ENCODE measurements at regions not wholly inside any gene's neighbourhood (a gene's known extent, or its start where the extent isn't known, plus 50 kb on each side); places are given as distances from the start of the nearest gene placed in this dataset.
A peak's percentile ranks its signal among the peaks of the same experiment; 100 is the strongest.

DNA sequence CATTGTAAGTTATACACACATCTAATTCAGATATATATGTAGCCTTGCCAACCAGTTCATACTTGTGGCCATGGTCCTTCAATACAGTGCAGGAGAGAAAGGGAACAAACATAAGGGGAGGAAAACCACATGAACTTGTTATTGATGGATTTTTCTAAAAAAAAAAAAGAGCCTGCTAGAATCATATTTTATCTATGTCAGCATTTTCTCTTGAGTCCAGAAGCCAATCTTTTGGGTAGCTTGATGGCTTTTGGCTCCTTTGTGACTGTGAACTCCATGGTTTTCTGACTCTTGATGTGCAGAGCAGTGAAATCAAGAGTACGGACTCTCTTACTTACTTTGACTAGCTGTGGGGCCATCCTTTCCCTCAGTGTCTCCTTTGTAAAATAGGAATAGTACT, 197.4 kb upstream of the DPH6 start:
- H3K27ac ChIP-seq (ENCODE audit: low read length) = no peak overlapping the region
- H3K4me3 ChIP-seq (ENCODE audit: low read length) = no peak overlapping the region
- DNase-seq = no peak
- 80% methylated on average over 1 of the region's 1 CpG for WGBS (ENCODE audit: insufficient coverage)
- H3K9me3 ChIP-seq (replicated peaks; ENCODE audit: control insufficient read depth, low read depth, low read length) = no peaks in the 10 kb centered on the region
- H3K36me3 ChIP-seq (ENCODE audit: control insufficient read depth, insufficient read depth, low read length) = no peaks in the 10 kb centered on the region
- no peaks in the 10 kb centered on the region for H3K4me1 ChIP-seq (ENCODE audit: control insufficient read depth, insufficient read depth, low read length)
- H3K27me3 ChIP-seq (ENCODE audit: control insufficient read depth, insufficient read depth, low read length) = no peaks in the 10 kb centered on the region

DNA sequence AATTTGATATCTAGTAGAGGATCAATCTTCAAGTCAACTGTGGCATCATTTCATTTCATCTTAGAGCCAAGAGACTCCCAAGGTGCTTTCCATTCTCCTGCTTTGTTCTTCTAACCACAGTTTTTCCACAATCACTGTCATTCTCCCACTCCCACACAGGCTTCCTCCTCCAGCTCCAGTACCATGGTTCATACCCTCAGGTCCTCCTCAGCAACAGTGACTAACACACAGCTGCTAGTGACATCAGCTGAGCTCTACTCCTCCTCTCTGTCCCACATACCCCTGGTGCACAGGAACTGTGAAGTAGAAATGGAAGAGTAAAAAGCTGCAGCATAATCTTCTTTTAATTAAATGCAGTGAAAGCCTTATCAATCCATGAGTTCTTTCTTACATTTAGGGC, 200.2 kb upstream of the DPH6 start:
- H3K27me3 ChIP-seq (ENCODE audit: control insufficient read depth, insufficient read depth, low read length) = no peaks in the 10 kb centered on the region
- no peak overlapping the region for H3K27ac ChIP-seq (ENCODE audit: low read length)
- no peaks in the 10 kb centered on the region for H3K4me1 ChIP-seq (ENCODE audit: control insufficient read depth, insufficient read depth, low read length)
- no peaks in the 10 kb centered on the region for H3K36me3 ChIP-seq (ENCODE audit: control insufficient read depth, insufficient read depth, low read length)
- no peak overlapping the region for H3K4me3 ChIP-seq (ENCODE audit: low read length)
- DNase-seq = no peak
- no peaks in the 10 kb centered on the region for H3K9me3 ChIP-seq (replicated peaks; ENCODE audit: control insufficient read depth, low read depth, low read length)

DNA sequence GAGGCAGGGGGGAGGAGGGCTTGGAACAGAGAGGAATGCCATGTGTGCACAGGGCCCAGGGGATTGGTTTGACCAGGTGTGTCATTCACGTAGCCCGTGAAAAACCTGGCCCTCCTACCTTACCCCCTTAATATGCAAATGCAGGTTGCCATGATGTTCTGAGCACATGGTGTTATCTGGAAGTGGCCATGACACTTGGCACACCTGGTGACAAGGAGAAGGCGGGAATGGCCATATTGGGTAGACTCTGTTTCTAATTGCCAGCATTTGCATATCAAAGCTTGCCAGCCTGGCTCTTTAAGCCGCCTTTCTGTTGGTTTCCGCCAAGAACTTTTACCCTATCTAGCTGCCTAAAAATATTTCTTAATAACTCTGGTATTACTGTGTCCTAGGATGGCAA, 202.1 kb upstream of the DPH6 start:
- H3K27ac ChIP-seq (ENCODE audit: low read length) = no peak overlapping the region
- WGBS (ENCODE audit: insufficient coverage) = 100% methylated on average over 1 of the region's 5 CpGs

DNA sequence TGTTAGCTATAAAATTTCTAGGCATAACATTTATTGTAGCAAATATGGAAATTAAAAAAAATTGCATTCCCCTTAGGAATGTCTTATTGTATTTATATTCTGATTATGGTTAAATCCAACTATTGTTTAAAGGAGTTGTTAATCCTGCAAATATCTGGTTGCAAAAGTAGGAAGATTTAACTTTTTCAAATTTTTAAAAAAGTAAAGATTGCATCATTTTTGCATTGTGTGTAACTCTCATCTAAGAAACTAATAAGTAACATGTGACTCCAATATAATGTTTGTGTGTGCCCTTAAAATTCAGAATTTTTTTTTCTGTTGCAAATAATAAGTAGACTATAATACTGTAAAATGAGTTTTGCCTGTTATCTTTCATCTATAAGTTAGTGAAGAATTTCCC, 204.1 kb upstream of the DPH6 start:
- H3K36me3 ChIP-seq (ENCODE audit: control insufficient read depth, insufficient read depth, low read length) = no peaks in the 10 kb centered on the region
- no peak overlapping the region for H3K27ac ChIP-seq (ENCODE audit: low read length)
- DNase-seq = no peak
- H3K9me3 ChIP-seq (replicated peaks; ENCODE audit: control insufficient read depth, low read depth, low read length) = no peaks in the 10 kb centered on the region
- no peaks in the 10 kb centered on the region for H3K27me3 ChIP-seq (ENCODE audit: control insufficient read depth, insufficient read depth, low read length)
- H3K4me3 ChIP-seq (ENCODE audit: low read length) = no peak overlapping the region
- no peaks in the 10 kb centered on the region for H3K4me1 ChIP-seq (ENCODE audit: control insufficient read depth, insufficient read depth, low read length)

More for the DNA sequence above, 202.1 kb upstream of the DPH6 start:
- DNase-seq = no peak
- H3K27me3 ChIP-seq (ENCODE audit: control insufficient read depth, insufficient read depth, low read length) = no peaks in the 10 kb centered on the region
- H3K9me3 ChIP-seq (replicated peaks; ENCODE audit: control insufficient read depth, low read depth, low read length) = no peaks in the 10 kb centered on the region
- H3K36me3 ChIP-seq (ENCODE audit: control insufficient read depth, insufficient read depth, low read length) = no peaks in the 10 kb centered on the region
- H3K4me3 ChIP-seq (ENCODE audit: low read length) = no peak overlapping the region
- no peaks in the 10 kb centered on the region for H3K4me1 ChIP-seq (ENCODE audit: control insufficient read depth, insufficient read depth, low read length)

DNA sequence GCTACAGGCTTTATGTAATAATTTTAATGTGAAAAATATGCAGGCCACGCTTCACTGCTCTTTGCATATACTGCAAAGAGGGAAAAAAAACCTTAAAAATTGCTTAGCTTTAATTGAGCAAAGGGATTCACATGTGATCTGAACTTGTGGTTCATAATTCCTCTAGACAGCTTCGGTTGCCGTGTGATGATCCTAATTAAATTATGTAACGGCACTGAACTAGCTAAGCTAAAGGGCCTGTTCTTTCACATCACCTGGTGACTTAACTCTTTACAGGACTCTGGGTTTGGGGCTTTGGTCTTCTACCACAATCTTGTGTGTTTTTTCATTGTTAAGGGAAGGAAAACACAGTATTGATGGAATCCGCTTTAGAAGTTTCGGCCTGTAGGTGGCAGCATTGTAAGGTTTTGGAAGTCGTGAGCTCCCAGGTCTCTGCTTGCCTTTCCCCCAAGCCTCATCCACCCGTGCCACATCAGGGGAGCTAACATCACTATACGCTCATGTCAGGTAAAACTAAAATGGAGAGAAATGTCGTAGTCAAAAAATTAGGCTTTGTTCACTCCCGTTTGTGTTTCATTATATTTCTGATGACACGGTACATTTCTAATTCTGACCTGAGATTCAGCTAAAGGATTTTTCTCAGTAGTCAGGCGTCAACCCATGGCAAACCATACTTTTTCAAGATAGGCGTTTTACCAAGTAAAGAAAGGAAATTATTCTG, 205.6 kb upstream of the DPH6 start:
- H3K27ac ChIP-seq (ENCODE audit: low read length) = no peak overlapping the region
- peak; percentile 89 for DNase-seq
- H3K9me3 ChIP-seq (replicated peaks; ENCODE audit: control insufficient read depth, low read depth, low read length) = no peaks in the 10 kb centered on the region
- H3K27me3 ChIP-seq (ENCODE audit: control insufficient read depth, insufficient read depth, low read length) = no peaks in the 10 kb centered on the region
- no peak overlapping the region for H3K4me3 ChIP-seq (ENCODE audit: low read length)
- WGBS (ENCODE audit: insufficient coverage) = 80% methylated on average over 1 of the region's 14 CpGs
- no peaks in the 10 kb centered on the region for H3K4me1 ChIP-seq (ENCODE audit: control insufficient read depth, insufficient read depth, low read length)
- H3K36me3 ChIP-seq (ENCODE audit: control insufficient read depth, insufficient read depth, low read length) = no peaks in the 10 kb centered on the region

- H3K4me1 ChIP-seq (ENCODE audit: control insufficient read depth, insufficient read depth, low read length) = no peaks in the 10 kb centered on the region
- DNase-seq = no peak
- H3K9me3 ChIP-seq (replicated peaks; ENCODE audit: control insufficient read depth, low read depth, low read length) = no peaks in the 10 kb centered on the region
- no peaks in the 10 kb centered on the region for H3K36me3 ChIP-seq (ENCODE audit: control insufficient read depth, insufficient read depth, low read length)
- H3K27me3 ChIP-seq (ENCODE audit: control insufficient read depth, insufficient read depth, low read length) = no peaks in the 10 kb centered on the region
- no peak overlapping the region for H3K4me3 ChIP-seq (ENCODE audit: low read length)
- no peak overlapping the region for H3K27ac ChIP-seq (ENCODE audit: low read length)
- WGBS (ENCODE audit: insufficient coverage) = 63% methylated on average over 4 of the region's 5 CpGs
These were observed 206.1 kb upstream of the DPH6 start for GRCh38 chr15:35752134-35752466.

- H3K27ac ChIP-seq (ENCODE audit: low read length) = no peak overlapping the region
- 83% methylated on average over 1 of the region's 3 CpGs for WGBS (ENCODE audit: insufficient coverage)
- no peak for DNase-seq
- H3K36me3 ChIP-seq (ENCODE audit: control insufficient read depth, insufficient read depth, low read length) = no peaks in the 10 kb centered on the region
- H3K4me3 ChIP-seq (ENCODE audit: low read length) = no peak overlapping the region
- H3K9me3 ChIP-seq (replicated peaks; ENCODE audit: control insufficient read depth, low read depth, low read length) = no peaks in the 10 kb centered on the region
- H3K4me1 ChIP-seq (ENCODE audit: control insufficient read depth, insufficient read depth, low read length) = no peaks in the 10 kb centered on the region
- no peaks in the 10 kb centered on the region for H3K27me3 ChIP-seq (ENCODE audit: control insufficient read depth, insufficient read depth, low read length)
These were observed 207.5 kb upstream of the DPH6 start for GRCh38 chr15:35753486-35753885.

- no CpG with 5 or more reads among the region's 2 CpGs for WGBS (ENCODE audit: insufficient coverage)
- no peaks in the 10 kb centered on the region for H3K4me1 ChIP-seq (ENCODE audit: control insufficient read depth, insufficient read depth, low read length)
- no peak overlapping the region for H3K4me3 ChIP-seq (ENCODE audit: low read length)
- no peaks in the 10 kb centered on the region for H3K27me3 ChIP-seq (ENCODE audit: control insufficient read depth, insufficient read depth, low read length)
- H3K36me3 ChIP-seq (ENCODE audit: control insufficient read depth, insufficient read depth, low read length) = no peaks in the 10 kb centered on the region
- DNase-seq = no peak
- H3K9me3 ChIP-seq (replicated peaks; ENCODE audit: control insufficient read depth, low read depth, low read length) = no peaks in the 10 kb centered on the region
- H3K27ac ChIP-seq (ENCODE audit: low read length) = no peak overlapping the region
These were observed 209.4 kb upstream of the DPH6 start for GRCh38 chr15:35755237-35755802.

- 17% methylated on average over 1 of the region's 3 CpGs for WGBS (ENCODE audit: insufficient coverage)
- no peak overlapping the region for H3K27ac ChIP-seq (ENCODE audit: low read length)
- DNase-seq = peak; percentile 70
These were observed 210.7 kb upstream of the DPH6 start for GRCh38 chr15:35756623-35757022.

DNA sequence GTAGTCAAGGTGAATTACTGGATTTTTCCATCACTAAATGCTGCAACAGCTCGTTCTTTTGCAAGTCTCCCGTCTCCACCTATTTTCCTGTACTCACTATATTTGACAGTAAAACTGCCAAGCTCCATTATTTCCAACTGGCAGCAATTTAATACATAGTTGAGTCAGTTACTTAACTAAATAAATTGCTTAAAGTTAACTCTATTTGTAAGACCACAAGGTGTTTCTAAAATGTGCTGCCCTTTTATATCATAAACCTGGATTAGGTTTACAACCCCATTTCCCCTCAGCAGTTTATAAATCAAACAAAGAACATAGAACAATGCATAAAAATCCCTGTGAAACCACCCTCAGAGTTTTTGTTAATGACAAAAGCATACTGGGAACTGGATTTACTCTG, 211.4 kb upstream of the DPH6 start:
- Histone ChIP-seq H3K36me3 (ENCODE audit: control insufficient read depth, insufficient read depth, low read length) (no peaks in the 10 kb centered on the region), H3K4me1 (ENCODE audit: control insufficient read depth, insufficient read depth, low read length) (no peaks in the 10 kb centered on the region), H3K27ac (ENCODE audit: low read length) (no peak overlapping the region), H3K4me3 (ENCODE audit: low read length) (no peak overlapping the region), H3K27me3 (ENCODE audit: control insufficient read depth, insufficient read depth, low read length) (no peaks in the 10 kb centered on the region), H3K9me3 (replicated peaks; ENCODE audit: control insufficient read depth, low read depth, low read length) (no peaks in the 10 kb centered on the region)
- WGBS (ENCODE audit: insufficient coverage) = no CpG with 5 or more reads among the region's 2 CpGs
- peak; percentile 77 for DNase-seq

More at GRCh38 chr15:35756623-35757022, 210.7 kb upstream of the DPH6 start:
- Histone ChIP-seq H3K9me3 (replicated peaks; ENCODE audit: control insufficient read depth, low read depth, low read length) (no peaks in the 10 kb centered on the region), H3K27me3 (ENCODE audit: control insufficient read depth, insufficient read depth, low read length) (no peaks in the 10 kb centered on the region), H3K36me3 (ENCODE audit: control insufficient read depth, insufficient read depth, low read length) (no peaks in the 10 kb centered on the region), H3K4me1 (ENCODE audit: control insufficient read depth, insufficient read depth, low read length) (no peaks in the 10 kb centered on the region), H3K4me3 (ENCODE audit: low read length) (no peak overlapping the region)

DNA sequence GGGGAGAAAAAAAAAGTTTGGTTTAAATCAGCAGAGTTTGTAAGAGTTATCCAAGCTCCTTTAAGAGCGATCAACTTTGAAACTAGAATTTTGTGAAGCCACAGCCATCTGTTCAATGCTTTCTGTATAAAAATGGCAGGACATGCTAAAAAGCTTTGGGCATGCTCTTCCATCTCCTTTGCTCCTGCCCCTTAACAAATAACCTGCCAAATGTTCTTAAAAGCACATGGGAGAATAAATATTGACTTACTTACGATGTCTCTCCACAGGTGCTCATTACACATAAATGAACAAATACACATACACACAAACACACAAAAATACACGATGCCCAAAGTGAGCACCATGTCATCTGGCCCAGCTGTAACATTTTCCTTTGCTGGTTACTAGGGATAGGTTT, 211.8 kb upstream of the DPH6 start:
- Histone ChIP-seq H3K4me1 (ENCODE audit: control insufficient read depth, insufficient read depth, low read length) (no peaks in the 10 kb centered on the region), H3K36me3 (ENCODE audit: control insufficient read depth, insufficient read depth, low read length) (no peaks in the 10 kb centered on the region), H3K9me3 (replicated peaks; ENCODE audit: control insufficient read depth, low read depth, low read length) (no peaks in the 10 kb centered on the region), H3K27me3 (ENCODE audit: control insufficient read depth, insufficient read depth, low read length) (no peaks in the 10 kb centered on the region), H3K4me3 (ENCODE audit: low read length) (no peak overlapping the region), H3K27ac (ENCODE audit: low read length) (no peak overlapping the region)
- no CpG with 5 or more reads among the region's 3 CpGs for WGBS (ENCODE audit: insufficient coverage)
- peak; percentile 48 for DNase-seq

Data from muscle of leg (tissue), 3 donors.